H9 (cell line): ENCODE measurements at regions not wholly inside any gene's neighbourhood (a gene's known extent, or its start where the extent isn't known, plus 50 kb on each side); places are given as distances from the start of the nearest gene placed in this dataset.

Experiments
- DNase-seq: peaks from one replicate; pipeline ENCODE4 v3.0.0-alpha.2; 2017
- H2AFZ ChIP-seq: one replicate; pipeline ENCODE4 v1.6.1; 2013; ENCODE audit warnings: mild to moderate bottlenecking, low read length, control low read depth, moderate library complexity
- H2AK5ac ChIP-seq: 2 replicates; pipeline ENCODE4 v1.6.1; 2013; ENCODE audit warnings: low read length, control low read depth, mixed read lengths; ENCODE audit not compliant: insufficient read length
- H2BK120ac ChIP-seq: one replicate; pipeline ENCODE4 v1.6.1; 2013; ENCODE audit warnings: low read depth, mild to moderate bottlenecking, low read length, control low read depth, inconsistent platforms; ENCODE audit not compliant: poor library complexity, severe bottlenecking
- H2BK12ac ChIP-seq: 2 replicates; pipeline ENCODE4 v1.6.1; 2013; ENCODE audit warnings: low read length, control low read depth, mixed read lengths, low read depth; ENCODE audit not compliant: insufficient read length
- H2BK15ac ChIP-seq: 2 replicates; pipeline ENCODE4 v1.6.1; 2013; ENCODE audit warnings: low read depth, low read length, control low read depth
- H2BK20ac ChIP-seq: one replicate; pipeline ENCODE4 v1.6.1; 2013; ENCODE audit warnings: low read depth, mild to moderate bottlenecking, low read length, control low read depth, inconsistent platforms; ENCODE audit not compliant: poor library complexity, severe bottlenecking
- H2BK5ac ChIP-seq: 2 replicates; pipeline ENCODE4 v1.6.1; 2013; ENCODE audit warnings: low read length, control low read depth, mixed read lengths; ENCODE audit not compliant: insufficient read length
- H3K14ac ChIP-seq: 2 replicates; pipeline ENCODE4 v1.6.1; 2013; ENCODE audit warnings: low read length, control low read depth; ENCODE audit not compliant: insufficient read depth
- H3K18ac ChIP-seq: 2 replicates; pipeline ENCODE4 v1.6.1; 2013; ENCODE audit warnings: low read depth, mild to moderate bottlenecking, mixed read lengths, low read length, control low read depth; ENCODE audit not compliant: insufficient read length
- H3K23ac ChIP-seq: 2 replicates; pipeline ENCODE4 v1.6.1; 2013; ENCODE audit warnings: low read length, control low read depth, mixed read lengths, low read depth; ENCODE audit not compliant: insufficient read length
- H3K23me2 ChIP-seq: 2 replicates; pipeline ENCODE4 v1.6.1; 2013; ENCODE audit warnings: low read depth, mild to moderate bottlenecking, mixed read lengths, low read length, control low read depth; ENCODE audit not compliant: insufficient read length, poor library complexity, severe bottlenecking
- H3K27ac ChIP-seq: 2 replicates; pipeline ENCODE4 v1.5.1; 2013; ENCODE audit warnings: low read length, control low read depth, mixed read lengths, low read depth; ENCODE audit not compliant: insufficient read length
- H3K27me3 ChIP-seq: 2 replicates; pipeline ENCODE4 v1.6.1; 2013; ENCODE audit warnings: low read length, control low read depth, inconsistent platforms; ENCODE audit not compliant: insufficient read depth
- H3K4ac ChIP-seq: 2 replicates; pipeline ENCODE4 v1.6.1; 2013; ENCODE audit warnings: low read depth, mild to moderate bottlenecking, control low read depth, inconsistent platforms, low read length, moderate library complexity
- H3K4me1 ChIP-seq: 2 replicates; pipeline ENCODE4 v1.6.1; 2013; ENCODE audit warnings: low read length, control low read depth, inconsistent platforms; ENCODE audit not compliant: insufficient read depth
- H3K4me2 ChIP-seq: 2 replicates; pipeline ENCODE4 v1.6.1; 2013; ENCODE audit warnings: low read length, control low read depth, mixed read lengths; ENCODE audit not compliant: insufficient read length, insufficient read depth
- H3K56ac ChIP-seq: 2 replicates; pipeline ENCODE4 v1.6.1; 2013; ENCODE audit warnings: low read depth, mild to moderate bottlenecking, mixed read lengths, low read length, control low read depth; ENCODE audit not compliant: insufficient read length
- H3K79me1 ChIP-seq: 2 replicates; pipeline ENCODE4 v1.6.1; 2013; ENCODE audit warnings: low read depth, mild to moderate bottlenecking, moderate library complexity, low read length, control low read depth, inconsistent platforms; ENCODE audit not compliant: insufficient read depth, poor library complexity, severe bottlenecking
- H3K79me2 ChIP-seq: 2 replicates; pipeline ENCODE4 v1.6.1; 2013; ENCODE audit warnings: low read length, control low read depth, inconsistent platforms; ENCODE audit not compliant: insufficient read depth
- H3K9ac ChIP-seq: 2 replicates; pipeline ENCODE4 v1.6.1; 2013; ENCODE audit warnings: low read length, control low read depth, mixed read lengths; ENCODE audit not compliant: insufficient read length; ENCODE audit errors: extremely low read depth
- H3K9me3 ChIP-seq: one replicate; pipeline ENCODE4 v1.6.1; 2013; ENCODE audit warnings: low read depth, low read length, inconsistent platforms; ENCODE audit not compliant: control insufficient read depth
- H3T11ph ChIP-seq: one replicate; pipeline ENCODE4 v1.6.1; 2013; ENCODE audit warnings: mild to moderate bottlenecking, low read length, control low read depth, inconsistent platforms
- H4K20me1 ChIP-seq: one replicate; pipeline ENCODE4 v1.6.1; 2013; ENCODE audit not compliant: control insufficient read depth, insufficient read length, insufficient read depth
- H4K5ac ChIP-seq: 2 replicates; pipeline ENCODE4 v1.6.1; 2013; ENCODE audit warnings: low read depth, mild to moderate bottlenecking, mixed read lengths, low read length, control low read depth; ENCODE audit not compliant: insufficient read length
- H4K8ac ChIP-seq: replicated peaks from 2 replicates; pipeline ENCODE4 v1.6.1; 2013; ENCODE audit warnings: low read length, control low read depth, mixed read lengths, low read depth; ENCODE audit not compliant: insufficient read length
- H4K91ac ChIP-seq: 2 replicates; pipeline ENCODE4 v1.6.1; 2013; ENCODE audit warnings: low read depth, mild to moderate bottlenecking, moderate library complexity, mixed read lengths, low read length, control low read depth; ENCODE audit not compliant: insufficient read length
- H3K27ac Mint-ChIP-seq, 3 experiments: 2 replicates in 2 of 3; 3 replicates in 1 of 3; pipeline ENCODE4 v1.8.0; 2020 to 2021; ENCODE audit warnings: mixed read lengths in 3 of 3, mild to moderate bottlenecking in 1 of 3, moderate library complexity in 1 of 3
- H3K27me3 Mint-ChIP-seq: 2 replicates; pipeline ENCODE4 v1.8.0; 2021; ENCODE audit warnings: low read depth, mild to moderate bottlenecking, moderate library complexity, mixed read lengths
- H3K36me3 Mint-ChIP-seq, 3 experiments: 2 replicates in 2 of 3; 3 replicates in 1 of 3; pipeline ENCODE4 v1.8.0; 2020 to 2021; ENCODE audit warnings: low read depth in 3 of 3, mixed read lengths in 3 of 3; ENCODE audit not compliant: insufficient read depth in 1 of 3
- H3K4me1 Mint-ChIP-seq, 2 experiments: 2 replicates each; pipeline ENCODE4 v1.8.0; 2020; ENCODE audit warnings: mixed read lengths in 2 of 2
- H3K4me3 Mint-ChIP-seq, 2 experiments: 2 replicates in 1 of 2; 3 replicates in 1 of 2; pipeline ENCODE4 v1.8.0; 2020 to 2021; ENCODE audit warnings: mild to moderate bottlenecking in 2 of 2, mixed read lengths in 2 of 2, moderate library complexity in 1 of 2
- H3K9me3 Mint-ChIP-seq, 2 experiments: 2 replicates in 1 of 2; 3 replicates in 1 of 2; pipeline ENCODE4 v1.8.0; 2020; ENCODE audit warnings: mild to moderate bottlenecking in 2 of 2, mixed read lengths in 2 of 2, moderate library complexity in 1 of 2
- TF ChIP-seq, protein P1 (sequence below): fragments of 200-600 bp; sonication (generic); conservative IDR thresholded peaks from 3 replicates; pipeline ENCODE4 v1.8.0; 2021; ENCODE audit warnings: antibody characterized with exemption, mild to moderate bottlenecking

DNA sequence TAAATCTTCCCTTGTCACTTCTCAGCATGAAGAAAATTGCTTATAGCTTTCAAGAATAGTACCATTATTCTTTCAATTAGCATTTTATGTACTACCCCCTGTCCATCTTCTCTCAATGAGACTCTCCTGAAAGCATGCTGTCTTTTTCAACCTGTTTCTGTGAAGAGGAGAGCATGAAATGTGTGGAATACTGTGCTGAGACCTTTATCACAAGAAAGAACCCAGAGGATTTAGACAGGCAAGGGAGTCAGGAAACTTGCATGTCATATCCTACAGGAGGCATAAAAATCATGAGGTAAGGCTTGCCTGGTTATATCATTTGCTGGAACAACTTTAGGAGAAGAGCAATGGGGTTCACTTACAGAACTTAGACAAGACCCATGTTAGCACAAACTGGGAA is 56.7 kb upstream of the LPAR1 start:
- Histone ChIP-seq H2BK12ac (no peak overlapping the region), H2BK20ac (no peak overlapping the region), H3K27ac (no peak overlapping the region), H3K23me2 (no peaks in the 10 kb centered on the region), H3K4me1 (peaks cover 15% of the 10 kb centered on the region; the same call in 1 of the 2 replicates), H3K79me1 (no peaks in the 10 kb centered on the region), H4K91ac (no peak overlapping the region), H3K23ac (no peak overlapping the region), H3K14ac (no peak overlapping the region), H3K4ac (no peak overlapping the region), H2BK5ac (no peak overlapping the region), H4K5ac (no peak overlapping the region), H3K18ac (no peak overlapping the region), H3K9ac (no peak overlapping the region), H4K8ac (no peak overlapping the region), H3K4me2 (no peak overlapping the region), H4K20me1 (no peaks in the 10 kb centered on the region), H3K27me3 (no peaks in the 10 kb centered on the region), H3K9me3 (no peaks in the 10 kb centered on the region), H2AK5ac (no peak overlapping the region), H3K56ac (no peak overlapping the region), H2BK120ac (no peak overlapping the region), H2BK15ac (no peak overlapping the region), H3T11ph (no peak overlapping the region), H2AFZ (no peak overlapping the region), H3K79me2 (no peaks in the 10 kb centered on the region)
- Mint-ChIP-seq H3K9me3 (peaks cover 0 to 2% of the 10 kb centered on the region in 2 experiments; a peak in 2 of 5 replicates), H3K4me3 (no peak overlapping the region; a peak in 1 of 5 replicates), H3K27me3 (no peaks in the 10 kb centered on the region; the same call in 1 of the 2 replicates), H3K27ac (no peak overlapping the region; a peak in 1 of 7 replicates), H3K36me3 (peaks cover 0 to 4% (median 0%) of the 10 kb centered on the region in 3 experiments; a peak in 1 of 7 replicates), H3K4me1 (peaks cover 57% of the 10 kb centered on the region in 2 experiments)
- no peak for DNase-seq
- TF ChIP-seq, protein P1, sequence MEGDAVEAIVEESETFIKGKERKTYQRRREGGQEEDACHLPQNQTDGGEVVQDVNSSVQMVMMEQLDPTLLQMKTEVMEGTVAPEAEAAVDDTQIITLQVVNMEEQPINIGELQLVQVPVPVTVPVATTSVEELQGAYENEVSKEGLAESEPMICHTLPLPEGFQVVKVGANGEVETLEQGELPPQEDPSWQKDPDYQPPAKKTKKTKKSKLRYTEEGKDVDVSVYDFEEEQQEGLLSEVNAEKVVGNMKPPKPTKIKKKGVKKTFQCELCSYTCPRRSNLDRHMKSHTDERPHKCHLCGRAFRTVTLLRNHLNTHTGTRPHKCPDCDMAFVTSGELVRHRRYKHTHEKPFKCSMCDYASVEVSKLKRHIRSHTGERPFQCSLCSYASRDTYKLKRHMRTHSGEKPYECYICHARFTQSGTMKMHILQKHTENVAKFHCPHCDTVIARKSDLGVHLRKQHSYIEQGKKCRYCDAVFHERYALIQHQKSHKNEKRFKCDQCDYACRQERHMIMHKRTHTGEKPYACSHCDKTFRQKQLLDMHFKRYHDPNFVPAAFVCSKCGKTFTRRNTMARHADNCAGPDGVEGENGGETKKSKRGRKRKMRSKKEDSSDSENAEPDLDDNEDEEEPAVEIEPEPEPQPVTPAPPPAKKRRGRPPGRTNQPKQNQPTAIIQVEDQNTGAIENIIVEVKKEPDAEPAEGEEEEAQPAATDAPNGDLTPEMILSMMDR = no peak
